Glomerular visceral epithelial cell (primary cell): ENCODE measurements at regions not wholly inside any gene's neighbourhood (a gene's known extent, or its start where the extent isn't known, plus 50 kb on each side); places are given as distances from the start of the nearest gene placed in this dataset.
"Not testable (repeated sequence)": the region's sequence is repeated elsewhere in the genome, so short reads cannot be mapped to it uniquely, and the experiment has no call there.

Experiments
- DNase-seq: peaks from one replicate; pipeline ENCODE4 v3.0.0-alpha.2; 2016; ENCODE audit errors: extremely low spot score

DNA sequence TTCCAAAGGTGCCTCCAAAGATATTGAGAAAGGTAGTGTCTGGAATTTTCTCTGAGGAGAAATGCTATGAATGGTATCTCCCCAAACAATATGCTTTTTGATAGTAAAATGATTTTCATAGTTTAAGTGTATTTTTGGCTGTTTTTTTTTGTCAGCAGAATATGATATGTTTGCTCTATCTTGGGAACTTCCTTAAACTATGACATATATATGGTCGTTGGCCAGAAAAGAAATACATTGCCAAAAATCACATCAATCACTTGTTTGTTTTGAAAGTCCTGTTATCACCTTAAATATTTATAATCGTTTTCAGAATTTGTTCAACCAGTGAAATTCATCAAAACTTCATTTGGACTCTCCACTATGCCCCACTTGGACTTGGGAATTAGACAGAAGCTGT, 816.9 kb downstream of the CDH11 start:
- no peak for DNase-seq

DNA sequence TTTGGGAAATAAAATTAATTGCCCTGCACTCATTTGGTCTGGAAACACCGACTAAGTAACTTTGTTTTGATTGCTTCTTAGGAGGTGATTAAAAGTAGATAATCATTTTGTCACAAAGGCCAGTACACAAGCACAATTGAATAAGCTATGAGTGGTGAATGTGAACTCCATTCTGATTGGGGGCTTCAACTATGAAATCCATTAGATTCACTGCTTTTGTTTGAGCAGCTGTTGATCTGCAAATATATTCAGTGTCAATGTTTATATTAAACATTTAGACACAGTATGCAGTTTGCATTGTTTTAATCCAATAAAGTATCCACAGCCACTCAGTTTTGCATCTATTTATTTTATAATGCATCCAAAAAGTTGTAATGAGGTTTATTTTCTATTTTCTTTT, 817.5 kb downstream of the CDH11 start:
- no peak for DNase-seq

DNA sequence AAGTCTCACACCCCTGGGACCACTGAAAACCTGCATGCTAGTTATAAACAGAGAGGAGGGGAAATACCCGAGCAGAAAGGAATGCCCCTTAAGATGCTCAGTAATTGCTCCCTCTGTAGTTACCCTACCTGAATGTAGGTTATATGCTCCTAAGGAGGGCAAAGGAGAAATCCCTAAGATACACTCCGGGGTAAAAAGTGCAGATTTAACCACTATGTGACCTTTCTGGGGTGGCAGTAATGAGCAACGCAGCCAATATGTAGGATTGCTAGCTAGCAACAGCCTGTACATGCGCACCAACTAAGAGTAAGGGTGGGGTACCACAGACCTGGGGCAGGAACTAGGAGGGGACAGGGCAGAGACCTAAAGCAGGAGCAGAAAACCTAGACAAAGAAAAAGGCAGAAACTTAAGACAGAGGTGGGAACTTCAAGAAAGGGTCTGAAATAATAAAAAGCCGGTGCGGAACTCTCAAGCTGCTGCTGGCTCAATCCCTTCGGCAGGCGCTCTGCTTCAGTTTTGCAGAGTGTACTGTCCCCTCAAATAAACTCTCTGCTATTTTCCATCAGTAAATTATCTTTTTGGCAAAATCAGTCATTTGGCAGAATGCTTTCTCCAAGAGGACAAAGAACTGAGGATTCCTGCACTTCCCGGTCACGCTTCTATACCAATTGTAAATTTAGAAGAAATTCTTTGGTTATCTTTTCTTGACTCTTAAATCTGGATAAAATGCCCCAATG, 823.8 kb downstream of the CDH11 start:
- no peak for DNase-seq

DNA sequence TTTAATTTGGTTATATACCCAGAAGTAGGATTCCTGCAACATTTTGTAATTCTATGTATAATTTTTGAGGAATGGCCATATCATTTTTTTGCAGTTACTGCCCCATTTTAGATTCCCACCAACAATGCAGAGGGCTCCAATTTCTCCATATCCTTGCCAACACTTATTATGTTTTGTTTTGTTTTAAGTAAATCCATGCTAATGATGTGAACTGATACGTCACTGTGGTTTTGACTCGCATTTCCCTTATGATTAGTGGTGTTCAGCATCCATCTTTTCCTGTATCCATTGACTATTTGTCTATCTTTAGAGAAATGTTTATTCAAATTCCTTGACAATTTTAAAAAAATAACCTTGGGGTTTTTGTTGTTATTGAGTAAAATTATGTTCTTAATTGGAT, 826.4 kb downstream of the CDH11 start:
- no peak for DNase-seq

DNA sequence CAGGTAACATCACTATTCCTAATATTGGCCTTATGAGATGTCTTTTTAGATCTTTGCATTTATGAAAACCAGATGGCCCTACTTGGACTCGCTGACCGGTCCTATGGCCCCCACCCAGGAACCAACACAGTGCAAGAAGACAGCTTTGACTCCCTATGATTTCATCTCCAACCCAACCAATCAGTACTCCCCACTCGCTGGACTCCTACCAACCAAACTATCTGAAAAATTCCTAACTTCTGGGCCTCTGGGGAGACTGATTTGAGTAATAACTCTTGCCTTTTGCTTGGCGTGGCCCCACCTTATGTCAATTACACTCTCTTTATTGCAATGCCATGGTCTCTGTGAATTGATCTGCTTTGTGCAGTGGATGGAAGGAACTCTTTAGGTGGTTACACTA, 828.9 kb downstream of the CDH11 start:
- DNase-seq = no peak

DNA sequence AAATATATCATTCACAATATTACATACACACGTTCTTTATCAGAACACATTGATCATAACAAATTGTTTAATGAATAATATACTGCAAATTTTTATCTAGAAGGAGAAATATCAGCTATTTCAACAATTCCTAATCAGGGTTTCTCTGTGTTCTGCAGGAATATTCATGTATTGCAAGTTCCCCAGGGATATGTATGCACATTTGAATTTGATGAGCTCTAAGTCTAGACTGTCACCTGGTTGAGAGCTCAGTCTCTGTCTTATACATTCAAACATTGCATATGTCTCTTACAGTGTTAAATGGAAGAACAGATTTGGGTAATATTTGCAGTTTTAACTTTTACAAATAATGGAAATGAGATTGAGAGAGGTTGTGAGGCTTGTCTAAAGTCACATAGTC, 829.7 kb downstream of the CDH11 start:
- DNase-seq = no peak

DNA sequence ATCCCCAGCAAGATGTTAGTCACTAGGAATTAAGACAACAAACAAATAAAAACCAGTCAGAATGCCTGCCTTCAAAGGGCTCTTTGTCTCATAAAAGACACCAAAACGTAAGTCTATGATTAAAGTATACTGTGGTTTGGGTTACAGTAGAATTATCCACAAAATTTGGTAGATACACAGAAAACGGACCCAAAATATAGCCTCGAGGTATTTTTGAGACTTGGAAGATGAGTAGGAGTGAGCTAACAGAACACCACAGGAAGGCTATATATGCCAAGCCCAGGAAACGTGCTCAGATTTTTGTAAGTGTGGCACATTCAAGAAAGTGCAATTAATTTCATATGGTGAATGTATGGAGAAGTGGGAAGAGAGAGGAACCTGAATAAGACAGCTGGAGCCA, 831.4 kb downstream of the CDH11 start:
- no peak for DNase-seq

DNA sequence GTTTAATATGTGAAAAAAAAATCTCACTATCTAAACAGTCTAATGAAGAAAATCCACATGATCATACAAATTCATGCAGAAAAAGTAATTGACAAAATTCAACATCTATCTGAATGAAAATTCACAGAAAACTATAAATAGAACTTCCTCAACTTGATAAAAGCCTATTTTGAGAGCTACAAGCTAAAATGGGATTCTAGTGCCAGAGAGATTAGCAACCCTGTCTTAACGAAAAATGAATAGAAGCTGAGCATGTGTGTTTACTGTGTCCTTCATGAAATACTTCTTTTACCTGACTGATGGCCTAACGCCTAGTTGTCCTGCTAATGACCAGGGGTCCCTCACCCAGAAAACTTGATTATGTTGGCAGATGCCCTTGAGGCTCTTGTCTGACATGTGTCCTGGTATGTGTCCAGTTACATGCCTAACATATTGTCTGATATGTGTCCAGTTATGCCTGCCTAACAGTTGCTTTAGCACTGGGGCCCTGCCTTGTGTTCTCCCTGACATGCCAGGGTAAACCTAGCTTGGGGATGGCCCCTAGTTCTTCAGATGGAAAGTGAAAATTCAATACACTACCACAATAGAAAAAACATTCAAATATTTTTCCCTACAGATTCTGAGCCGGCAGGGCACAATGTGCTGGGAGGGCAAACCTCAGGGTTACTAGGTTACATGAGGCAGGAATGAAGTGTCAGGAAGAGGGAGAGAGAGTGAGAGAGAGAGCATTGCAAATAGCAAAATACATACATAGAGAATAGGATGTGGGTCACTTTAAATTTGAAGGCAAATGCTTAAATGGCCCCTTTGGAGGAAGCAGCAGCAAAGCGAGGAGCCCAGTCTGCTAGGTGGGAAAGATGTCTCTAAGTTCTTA, 834.0 kb downstream of the CDH11 start:
- no peak for DNase-seq

DNA sequence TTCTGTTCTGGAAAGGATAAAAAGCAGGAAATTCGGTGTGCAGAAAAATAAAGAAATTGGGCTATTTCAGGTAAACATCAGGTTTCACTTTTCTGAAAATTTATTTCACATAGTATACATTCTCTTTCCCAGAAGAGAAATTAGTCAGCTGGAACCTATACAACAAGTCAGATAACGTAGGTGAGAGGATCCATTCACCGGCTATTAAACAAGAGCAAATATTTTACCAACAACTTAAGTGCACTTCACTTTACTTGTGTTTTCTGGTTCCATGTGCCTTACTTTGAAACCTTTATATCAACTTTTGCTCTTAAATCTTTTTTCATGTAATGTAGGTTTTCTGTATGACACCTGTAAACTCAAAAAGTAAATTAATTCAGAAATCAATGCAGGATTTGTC, 839.7 kb downstream of the CDH11 start:
- no peak for DNase-seq

DNA sequence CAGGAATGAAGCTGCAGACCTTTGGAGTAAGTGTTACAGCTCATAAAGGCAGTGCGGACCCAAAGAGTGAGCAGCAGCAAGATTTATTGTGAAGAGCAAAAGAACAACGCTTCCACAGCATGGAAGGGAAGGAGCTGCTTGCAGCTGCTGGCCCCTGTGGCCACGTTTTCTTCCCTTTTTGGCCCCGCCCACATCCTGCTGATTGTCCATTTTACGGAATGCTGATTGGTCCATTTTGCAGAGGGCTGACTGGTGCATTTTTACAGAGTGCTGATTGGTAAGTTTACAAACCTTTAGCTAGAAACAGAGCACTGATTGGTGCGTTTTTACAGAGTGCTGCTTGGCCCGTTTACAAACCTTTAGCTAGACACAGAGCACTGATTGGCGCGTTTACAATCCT, 841.5 kb downstream of the CDH11 start:
- DNase-seq = no peak

DNA sequence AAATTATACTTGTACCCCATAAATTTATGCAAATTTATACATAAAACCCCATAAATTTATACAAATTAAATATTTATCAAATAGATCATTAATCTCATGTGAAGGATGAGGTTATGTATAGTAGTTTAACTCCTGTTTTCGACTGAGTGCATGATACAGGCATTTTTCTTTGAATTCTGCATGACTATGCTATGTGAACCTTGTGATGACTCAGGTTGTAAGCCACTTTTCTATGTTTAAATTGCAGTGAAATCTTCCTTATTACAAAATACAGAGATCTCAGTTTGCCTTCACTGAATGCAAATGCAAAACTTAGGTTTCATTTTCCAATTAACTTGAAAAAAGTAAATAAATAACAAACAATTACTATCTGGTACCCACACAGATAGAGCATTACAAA, 843.7 kb downstream of the CDH11 start:
- DNase-seq = peak; percentile 2

DNA sequence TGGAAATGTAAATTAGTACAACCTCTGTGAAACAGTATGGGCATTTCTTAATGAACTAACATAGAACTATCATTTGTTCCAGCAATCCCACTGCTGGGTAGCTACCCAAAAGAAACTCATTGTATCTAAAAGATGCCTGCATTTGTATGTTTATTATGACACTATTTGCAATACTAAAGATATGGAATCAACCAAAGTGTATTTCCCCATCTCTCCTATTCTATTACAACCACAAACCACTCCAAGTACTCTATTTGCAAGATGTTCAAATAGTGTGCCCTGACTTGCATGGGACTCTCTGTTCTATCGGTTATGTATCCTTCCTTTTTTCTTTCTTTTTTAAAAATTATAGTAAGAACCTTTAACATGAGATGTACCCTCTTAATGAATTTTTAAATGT, 845.2 kb downstream of the CDH11 start:
- no peak for DNase-seq

DNA sequence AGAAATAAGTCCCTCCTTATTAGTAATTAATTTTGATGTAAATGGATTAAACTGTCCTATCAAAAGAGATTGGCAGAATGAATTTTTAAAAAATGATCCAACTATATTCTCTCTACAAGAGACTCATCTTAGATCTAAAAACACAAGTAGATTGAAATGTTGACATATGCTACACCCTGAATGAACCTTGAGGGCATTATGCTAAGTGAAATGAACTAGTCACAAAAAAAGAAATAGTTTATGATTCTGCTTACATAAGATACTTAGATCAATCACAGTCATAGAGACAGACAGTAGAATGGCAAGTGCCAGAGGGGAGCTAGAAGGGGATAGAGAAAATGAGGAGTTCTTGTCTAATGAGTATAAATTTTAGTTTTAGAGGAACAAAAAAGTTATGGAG, 849.8 kb downstream of the CDH11 start:
- no peak for DNase-seq

DNA sequence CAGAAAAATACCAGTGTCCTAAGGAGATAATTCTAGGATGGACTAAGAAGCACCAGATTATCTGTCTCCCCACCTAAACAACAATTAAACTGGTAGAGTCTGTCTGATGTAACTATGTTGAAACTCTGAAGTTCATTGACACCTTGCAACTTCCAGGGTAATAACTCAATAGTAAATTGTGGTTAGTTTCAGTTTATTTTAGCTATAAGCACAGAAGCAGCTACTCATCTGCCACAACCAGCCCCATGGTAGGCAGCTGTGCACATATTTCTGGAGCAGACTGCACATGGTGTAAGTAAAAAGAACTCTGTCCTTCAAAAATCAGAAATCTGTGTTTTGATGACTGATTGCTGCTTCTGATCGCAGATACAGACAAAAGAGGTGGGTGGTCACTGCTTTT, 852.1 kb downstream of the CDH11 start:
- DNase-seq = no peak

DNA sequence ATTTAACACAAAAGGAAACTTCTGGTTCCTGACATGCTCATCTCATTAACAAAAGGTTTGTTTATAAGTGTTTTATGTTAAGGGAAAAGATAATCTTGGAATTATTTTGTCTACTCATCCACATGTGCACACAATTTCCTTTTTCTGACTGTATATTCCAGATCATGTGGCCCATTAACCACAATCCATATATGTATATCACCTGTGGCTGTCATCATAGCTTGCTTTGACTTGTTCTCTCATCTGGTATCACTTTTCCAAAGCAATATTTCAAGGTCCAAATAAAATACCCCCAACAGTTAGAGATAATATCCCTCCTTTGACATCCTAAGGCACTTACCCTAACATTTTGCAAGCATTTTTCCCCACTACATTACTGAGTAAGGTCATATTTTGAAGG, 856.1 kb downstream of the CDH11 start:
- DNase-seq = no peak

DNA sequence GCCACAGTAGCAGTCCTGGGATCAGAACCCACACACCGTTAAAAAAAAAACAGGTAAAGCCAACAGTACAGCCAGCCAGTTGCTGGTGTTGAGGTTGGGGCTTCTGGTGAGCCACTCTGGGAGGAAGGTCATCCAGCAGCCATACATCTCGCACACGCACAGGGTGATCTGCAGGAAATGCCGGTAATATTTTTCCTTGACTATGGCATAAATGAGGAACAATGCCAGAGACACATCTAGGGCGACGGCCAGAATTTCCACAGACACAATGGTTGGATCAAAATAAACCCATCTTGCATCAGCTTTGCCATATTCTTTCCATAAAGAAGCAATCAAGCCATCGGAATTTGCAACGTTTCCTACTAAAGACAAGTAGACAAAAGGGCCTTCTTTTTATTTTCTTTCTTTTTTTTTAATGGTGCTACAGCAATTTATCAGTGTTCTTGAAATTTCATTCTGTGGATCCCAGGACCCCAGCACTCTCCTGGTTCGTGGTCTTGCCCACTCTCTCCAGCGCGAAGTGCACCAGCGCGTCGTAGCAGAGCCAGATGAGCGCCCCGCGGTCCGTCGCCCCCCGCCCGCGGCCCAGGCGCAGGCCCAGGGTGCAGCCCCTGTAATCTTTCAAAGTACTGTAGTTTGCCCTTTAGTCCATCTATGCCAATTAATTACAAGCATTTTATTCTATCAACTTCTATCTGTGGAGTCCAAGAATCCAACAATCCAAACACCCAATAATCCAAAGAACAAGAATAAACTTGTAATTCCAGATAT, 861.0 kb downstream of the CDH11 start:
- DNase-seq = not testable (repeated sequence)

DNA sequence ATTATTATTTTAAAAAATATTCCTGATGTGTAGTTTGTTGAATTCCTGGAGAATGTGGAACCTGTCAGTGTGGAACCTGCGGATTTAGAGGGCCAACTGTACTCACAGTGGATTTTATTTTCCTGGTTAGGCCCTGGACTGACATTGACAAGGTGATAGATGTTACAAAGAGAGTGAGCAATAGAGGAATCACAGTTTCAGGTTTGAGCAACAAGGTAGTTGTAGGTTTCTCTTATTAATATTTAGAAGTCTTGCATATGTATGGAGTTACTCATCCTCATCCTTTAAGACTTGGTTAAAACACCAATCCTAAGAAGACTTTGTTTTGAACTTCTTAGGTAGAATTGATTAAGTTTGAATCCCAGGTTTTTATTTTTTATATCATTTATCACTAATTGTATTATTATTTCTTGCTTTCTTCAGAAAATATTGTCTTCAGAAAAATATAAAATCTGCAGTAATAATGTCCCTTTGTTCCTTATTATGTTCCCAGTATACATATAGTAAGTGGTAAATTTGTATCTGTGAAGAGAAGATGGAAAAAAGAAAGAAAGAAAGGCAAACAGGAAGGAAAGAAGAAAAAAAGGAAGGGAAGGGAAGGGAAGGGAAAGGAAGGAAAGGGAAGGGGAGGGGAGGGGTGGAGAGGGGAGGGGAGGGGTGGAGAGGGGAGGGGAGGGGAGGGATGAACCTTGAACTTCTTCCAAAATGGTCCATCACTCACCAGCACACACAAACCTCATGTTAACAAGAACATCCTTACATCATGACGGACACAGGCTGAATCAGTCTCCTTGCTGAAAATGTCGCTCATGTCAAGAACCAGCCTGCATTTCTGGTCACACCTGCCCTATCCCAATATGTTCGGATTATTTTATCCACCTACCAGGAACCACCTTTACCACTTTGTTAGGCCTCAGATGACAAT, 867.2 kb downstream of the CDH11 start:
- DNase-seq = no peak

DNA sequence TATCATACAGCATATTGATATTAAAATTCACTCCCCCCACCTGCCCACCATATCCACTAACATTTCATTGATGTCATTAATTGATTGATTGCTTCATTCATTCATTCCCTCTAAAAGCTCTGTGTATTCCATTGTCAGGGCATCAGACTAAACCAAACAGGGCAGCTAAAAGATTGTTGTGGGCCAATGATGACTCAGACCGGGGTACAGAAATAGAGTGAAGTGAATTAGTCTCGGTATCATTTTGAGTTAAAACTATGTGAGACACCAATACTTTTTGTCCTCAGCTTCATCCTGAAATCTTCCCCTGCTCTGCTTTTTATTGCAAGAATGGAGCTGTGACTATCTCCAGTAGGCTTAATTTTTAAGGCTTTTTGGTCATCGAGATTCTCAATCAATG, 868.3 kb downstream of the CDH11 start:
- no peak for DNase-seq

DNA sequence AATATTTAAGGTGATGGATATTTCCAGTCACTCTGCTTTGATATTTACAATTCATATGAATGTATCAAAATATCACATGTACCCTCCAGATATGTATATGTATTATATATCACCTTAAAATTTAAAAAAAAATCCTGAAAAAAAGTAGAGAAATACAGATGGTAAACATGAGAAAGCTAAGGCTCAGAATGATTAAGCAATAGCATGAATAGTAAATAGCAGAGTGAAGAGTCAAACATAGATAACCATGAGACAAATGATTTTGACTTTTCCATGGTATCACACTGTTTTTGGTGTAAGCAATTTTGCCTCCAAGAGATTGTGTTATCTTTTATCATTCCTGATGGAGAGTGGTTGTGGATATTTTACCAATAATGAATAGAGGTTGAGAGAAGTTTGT, 868.8 kb downstream of the CDH11 start:
- no peak for DNase-seq

DNA sequence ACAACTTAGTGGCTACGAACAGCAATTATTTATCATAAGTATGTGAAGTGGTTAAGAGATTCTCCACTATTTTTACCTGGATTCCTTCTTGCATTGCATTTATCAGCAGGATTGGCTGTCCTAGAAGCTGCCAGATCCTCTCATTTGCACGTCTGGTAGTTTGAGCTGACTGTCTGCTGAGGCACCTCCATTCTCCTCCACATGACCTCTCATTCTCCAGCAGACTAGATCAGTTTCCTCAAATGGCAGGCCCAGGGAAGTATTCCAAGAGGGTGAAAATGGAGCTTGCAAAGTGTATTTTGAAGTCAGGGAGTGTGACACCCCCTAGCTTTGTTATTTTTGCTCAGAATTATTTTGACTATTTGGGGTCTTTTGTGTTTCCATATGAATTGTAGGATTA, 870.1 kb downstream of the CDH11 start:
- DNase-seq = no peak

DNA sequence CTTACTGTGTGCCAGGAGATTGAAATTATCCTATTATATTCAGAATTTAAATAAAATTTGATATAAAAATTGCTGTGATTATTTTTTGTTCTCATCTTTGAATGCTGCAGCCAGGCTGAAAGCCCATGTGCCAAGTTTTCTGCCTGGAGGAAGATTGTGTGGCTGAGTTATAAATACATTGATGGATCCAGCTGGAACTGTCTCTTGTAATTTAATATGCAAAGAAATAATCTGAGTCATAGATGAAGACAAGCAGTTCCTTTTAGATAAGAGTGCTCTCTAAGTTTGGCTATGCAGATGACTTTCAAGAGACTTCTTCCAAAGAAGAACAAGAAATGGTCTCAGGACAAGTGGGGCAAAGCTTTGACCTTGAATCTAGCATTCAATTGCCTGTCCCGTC, 871.0 kb downstream of the CDH11 start:
- DNase-seq = no peak

DNA sequence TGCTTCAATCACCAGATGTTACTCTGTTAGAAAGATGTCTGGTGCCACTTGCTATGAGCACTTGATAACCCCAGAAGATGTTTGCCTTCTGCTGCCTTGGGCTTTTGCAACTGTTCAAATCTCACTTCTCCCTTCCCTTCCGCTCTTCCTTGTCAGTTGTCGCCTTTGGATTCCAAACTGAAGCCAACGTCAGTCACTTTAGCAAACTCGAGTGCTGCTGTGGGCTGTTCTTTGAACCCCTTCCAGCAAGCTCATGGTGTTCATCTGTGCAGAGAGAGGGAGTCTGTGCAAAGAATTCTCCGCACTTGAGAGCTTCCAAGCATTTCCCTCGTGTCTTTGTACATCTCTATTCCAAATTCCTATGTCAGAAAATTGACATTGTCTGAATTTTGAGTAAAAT, 879.4 kb downstream of the CDH11 start:
- no peak for DNase-seq
